ENCODE measurements at regions not wholly inside any gene's neighbourhood (a gene's known extent, or its start where the extent isn't known, plus 50 kb on each side); places are given as distances from the start of the nearest gene placed in this dataset.

DNA sequence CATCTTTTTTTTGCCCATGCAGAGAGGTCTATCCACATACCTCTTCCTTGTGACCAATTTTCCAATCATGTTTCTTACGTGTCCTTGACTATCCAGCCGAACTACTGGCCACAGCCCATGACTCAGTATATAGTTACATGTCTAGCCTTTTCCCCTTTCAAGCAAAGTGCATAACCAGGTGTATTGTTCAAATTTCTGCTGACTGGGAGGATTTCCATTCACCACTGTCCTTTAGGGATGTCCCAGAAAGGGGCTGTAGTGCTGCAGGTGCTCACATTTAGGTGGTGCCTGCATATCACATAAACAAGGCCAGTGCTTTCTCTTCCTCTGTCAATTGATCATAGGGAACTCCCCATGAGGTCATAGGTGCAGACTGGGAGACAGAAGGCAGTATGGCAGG is 69.4 kb upstream of the ALDH1A3 start:
- TF ChIP-seq YY1 (IDR thresholded peaks at IDR 0.05; ENCODE audit: extremely low read depth, insufficient replicate concordance, low read depth, low read length) (no peak), SRF (IDR thresholded peaks at IDR 0.05; ENCODE audit: low read depth) (no peak), CTCF (IDR thresholded peaks at IDR 0.05 in 2 of 3, conservative IDR thresholded peaks at IDR 0.05 in 1 of 3; ENCODE audit: borderline replicate concordance in 1 of 3, insufficient read depth in 1 of 3, low read depth in 2 of 3, low read length in 2 of 3) (no peak)
